8988T (cell line): ENCODE measurements at regions not wholly inside any gene's neighbourhood (a gene's known extent, or its start where the extent isn't known, plus 50 kb on each side); places are given as distances from the start of the nearest gene placed in this dataset.

Source experiments
- DNase-seq: peaks from one replicate; pipeline ENCODE4 v3.0.0; 2011

DNA sequence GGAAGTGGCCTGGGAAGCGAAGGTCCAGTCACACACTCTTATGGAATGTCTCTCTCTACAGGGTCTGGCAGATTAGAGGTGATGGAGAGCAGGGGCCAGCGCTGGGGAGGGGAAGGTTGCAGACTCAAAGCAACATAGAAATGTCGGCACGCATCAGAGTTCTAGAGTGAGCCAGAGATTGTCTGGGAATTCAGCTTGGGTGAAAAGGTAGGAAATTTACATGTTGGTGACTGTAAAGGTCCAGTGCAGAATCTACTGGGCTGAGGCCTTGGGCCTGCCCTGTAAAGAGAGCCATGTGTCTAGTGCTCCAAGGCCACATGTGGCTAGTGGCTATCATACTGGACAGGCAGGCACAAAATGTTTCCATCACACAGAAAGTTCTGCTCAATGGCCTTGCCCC is 80.8 kb downstream of the FOXA2 start:
- no peak for DNase-seq

DNA sequence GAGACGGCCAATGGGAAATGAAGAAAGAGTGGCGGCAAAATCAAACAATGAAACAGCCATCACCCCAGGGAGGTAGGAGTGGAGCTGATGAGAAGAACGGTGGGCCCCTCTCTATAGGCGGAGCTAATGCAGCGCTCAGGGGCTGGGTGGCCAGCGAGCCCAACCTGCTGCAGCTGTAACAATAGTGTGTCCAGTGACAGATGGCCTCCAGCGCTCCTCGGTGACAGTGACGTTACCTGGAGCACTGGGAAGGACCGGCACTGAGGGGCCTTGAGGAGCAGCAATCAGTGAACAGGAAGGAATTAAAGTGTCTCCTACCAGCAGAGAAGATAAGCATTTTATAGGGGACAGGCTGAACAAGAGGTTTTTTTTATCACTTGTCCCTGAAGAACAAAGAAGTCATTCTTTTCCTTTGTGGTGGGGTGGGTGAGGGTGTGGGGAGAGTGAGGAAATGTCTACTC is 81.6 kb downstream of the FOXA2 start:
- no peak for DNase-seq

DNA sequence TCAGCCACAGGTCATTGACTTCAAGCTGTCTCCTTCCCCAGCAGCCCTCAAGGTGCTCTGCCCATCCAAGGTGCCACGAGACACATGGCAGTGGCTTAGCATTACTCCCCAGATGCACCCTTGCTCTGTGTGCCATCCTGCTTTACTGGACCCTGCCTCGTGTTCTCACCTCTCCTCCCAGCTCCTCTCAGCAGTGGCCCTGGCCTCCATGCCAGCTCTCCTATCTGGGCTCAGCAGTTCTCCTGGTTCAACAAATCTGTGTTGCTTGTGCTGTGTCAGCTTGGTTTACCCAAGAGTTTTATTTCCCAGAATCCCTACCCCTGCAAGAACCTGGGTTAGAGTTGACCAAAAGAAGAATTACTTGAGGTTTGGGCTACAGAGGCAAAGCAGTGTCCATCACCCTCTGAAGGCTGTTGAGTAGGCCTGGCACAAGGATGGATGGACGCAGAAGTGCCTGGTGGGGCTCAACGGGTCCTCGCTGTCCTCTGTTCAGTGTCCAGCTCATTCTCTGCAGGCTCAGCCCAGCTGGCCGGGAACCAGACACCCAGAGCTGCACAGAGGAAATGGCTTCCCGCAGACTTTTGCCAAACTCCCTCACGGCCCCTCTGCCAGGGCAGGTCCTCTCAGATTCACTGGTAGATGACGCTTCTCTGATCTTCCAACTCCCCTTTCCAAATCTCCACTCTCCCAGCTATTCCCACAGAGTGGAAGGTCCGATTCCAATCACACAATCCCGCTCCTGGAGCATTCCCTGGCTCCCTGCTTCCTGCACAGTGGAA is 82.6 kb downstream of the FOXA2 start:
- no peak for DNase-seq

DNA sequence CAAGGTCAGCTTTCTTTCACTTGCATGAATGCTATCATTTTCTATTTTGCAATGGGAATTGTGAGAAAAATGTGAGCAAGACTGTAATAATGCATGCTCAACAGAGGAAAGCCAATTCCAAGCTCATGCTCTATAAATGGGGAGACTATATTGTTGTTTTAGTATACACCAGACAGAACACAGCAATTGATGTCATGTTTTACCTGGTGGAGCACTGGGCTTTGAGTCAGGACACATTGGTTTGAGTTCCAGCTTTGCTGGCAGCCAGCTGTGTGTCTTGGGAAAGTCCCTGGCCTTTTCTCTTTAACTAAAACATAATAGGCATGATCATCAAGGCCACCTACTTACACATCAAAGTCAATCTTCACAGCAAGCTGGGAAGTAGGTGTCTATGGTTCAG is 83.3 kb downstream of the FOXA2 start:
- DNase-seq, result no peak

DNA sequence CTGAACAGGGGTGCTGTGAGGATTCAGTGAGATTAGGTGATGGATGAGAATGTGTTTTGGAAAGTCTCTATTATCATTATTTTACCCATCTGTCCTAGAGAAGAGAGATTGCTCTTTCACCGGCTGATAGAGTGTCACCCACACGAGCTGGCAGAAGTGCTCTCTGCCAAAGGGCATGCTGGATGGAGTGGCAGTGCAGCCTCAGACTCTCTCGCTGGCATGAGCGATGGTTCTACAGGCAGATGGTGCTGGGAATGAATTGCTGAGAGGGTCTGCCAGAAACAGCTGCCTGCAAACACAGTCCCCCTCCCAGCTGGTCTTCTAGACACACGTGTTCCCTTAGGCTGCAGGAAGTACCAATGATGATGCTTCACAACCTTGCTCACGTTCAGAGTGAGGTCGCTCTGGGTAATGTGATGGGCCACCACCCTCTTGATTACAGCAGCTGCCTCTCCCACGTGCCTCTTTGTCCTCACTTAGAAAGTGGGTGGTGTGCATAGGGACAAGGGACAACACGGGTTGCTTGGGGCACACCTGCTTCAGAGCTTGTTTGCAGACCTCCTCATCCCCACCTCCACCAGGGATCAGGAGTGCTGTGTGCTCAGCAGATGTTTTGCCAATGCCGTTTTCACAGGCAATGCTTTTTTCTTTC is 84.7 kb downstream of the FOXA2 start:
- no peak for DNase-seq

DNA sequence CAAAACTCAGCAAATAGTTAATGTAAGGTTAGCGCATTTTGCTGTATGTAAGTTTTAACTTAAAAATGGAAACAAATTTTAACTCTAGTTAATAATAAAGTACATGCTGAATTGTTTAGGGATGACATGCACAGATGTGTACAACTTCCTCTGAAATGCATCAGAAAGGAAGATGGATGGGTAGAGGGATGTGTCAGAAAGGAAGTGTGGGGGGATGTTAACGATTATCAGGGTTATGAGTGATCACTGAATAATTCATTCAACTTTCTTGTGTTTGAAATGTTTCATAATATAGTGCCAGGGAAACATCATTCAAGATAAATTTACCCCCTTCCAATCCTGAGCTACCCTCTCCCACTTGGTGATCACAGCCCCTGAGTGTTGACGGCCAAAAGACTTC is 87.6 kb downstream of the FOXA2 start:
- no peak for DNase-seq

DNA sequence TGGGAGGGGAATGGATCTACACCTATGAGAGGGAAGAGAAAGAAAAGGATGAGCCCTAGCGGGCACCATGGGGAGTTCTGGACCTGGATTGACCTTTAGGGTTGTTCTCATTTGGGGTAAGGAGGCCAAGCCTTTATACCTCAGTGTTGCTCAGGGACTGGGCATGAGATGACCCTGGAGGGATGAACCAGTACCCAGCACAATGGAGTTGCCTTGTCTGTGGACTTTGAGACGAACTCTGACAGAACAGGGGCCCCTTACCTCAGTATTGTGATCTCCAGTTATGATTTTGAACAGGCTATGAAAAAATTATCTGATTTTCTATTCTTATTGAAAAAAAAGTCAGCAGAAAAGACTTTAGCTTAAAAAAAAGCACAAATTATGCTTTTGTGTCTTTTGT is 88.6 kb downstream of the FOXA2 start:
- DNase-seq, result no peak

DNA sequence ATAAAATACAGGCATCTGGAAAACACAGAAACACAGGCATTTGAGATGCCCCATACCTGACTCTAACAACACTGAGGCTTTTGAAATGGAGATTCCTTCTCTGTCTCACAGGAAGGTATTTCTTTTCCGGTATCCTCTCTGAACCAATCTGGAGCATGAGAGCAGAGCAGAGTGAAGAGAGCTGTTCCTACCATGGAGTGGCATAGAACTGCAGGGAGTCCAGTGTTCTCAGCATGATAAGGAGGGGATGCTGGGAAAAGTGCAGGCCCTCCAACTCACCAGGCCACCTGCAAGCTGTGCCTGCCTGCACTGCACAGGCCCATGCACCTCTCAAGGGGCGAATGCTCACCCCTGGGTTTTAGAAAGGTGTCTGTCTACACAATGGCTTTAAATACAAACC is 89.2 kb downstream of the FOXA2 start:
- DNase-seq, result no peak

DNA sequence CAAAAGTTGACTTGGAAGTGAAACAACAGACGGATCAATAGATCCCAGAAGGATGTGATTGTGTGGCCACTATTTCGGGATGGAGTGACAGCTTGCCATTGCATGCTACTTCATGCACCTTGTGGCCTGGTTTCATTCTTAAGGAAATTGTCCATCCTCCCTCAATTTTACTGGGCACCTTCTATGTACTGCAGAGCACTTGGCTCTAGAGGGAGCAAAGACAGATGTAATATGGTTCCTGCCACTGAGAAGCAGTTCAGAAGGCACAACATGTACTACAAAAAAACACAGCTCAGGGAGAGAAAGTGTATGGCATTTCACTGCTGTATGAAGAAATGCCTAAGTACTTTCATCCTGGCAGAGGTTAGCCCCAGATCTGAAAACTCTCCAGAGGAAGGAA is 91.9 kb downstream of the FOXA2 start:
- DNase-seq, result no peak

DNA sequence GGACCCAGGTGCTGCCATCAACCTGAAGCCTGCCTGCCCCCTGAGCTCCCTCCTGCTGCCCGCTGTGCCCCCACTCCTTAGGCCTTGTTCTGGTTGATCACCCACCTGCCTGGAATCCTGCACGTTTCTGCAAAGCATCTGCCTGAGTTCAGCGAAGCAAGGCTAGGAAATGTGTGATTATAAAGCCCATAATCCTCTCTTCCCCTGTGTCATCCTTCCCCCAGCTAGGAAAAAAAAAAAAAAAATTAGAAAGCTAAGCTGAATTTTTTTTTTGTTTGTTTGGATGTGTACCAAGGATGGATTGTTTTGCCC is 93.2 kb downstream of the FOXA2 start:
- no peak for DNase-seq

DNA sequence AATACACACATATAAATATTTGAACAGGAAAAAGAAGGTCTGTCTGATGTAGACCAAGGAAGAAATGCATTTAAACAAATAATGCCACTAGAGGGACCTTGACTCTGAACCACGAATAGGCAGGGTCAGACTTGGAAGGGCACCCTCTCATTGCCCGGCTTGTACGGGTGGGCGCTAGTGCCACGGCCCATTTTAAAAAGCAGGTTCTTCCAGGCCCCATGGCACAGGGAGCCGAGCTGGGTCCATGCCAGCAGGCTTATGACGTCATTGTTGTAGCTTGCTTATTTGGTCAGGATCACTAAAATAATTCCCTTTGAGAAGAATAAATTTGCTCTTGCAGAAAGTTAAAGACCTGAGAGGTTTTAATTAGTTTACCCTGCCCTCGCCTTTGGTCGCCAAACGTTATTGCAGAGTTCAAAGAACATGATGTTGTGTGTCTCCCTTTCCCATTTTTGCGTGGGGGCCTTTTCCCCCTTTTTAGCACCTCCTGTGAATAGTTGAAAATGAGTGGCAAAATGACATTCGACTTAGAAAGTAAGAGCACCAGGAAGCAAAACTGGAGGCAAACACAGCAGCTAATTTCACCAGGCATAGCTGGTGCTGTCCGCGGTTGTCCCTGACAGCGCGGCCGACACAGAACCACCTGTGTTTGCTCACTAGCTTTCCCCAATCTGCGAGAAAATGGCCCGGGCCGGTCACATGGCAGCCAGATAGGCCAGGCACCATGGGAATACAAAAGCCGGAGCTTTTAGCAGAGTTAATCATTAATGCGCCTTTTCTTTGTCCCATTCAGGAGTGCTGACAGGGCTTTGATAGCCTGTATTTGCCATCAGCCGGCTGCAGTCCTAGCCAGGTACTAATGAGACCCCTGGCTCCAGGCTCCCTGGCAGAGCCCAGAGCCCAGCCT is 93.8 kb downstream of the FOXA2 start:
- DNase-seq, result no peak

DNA sequence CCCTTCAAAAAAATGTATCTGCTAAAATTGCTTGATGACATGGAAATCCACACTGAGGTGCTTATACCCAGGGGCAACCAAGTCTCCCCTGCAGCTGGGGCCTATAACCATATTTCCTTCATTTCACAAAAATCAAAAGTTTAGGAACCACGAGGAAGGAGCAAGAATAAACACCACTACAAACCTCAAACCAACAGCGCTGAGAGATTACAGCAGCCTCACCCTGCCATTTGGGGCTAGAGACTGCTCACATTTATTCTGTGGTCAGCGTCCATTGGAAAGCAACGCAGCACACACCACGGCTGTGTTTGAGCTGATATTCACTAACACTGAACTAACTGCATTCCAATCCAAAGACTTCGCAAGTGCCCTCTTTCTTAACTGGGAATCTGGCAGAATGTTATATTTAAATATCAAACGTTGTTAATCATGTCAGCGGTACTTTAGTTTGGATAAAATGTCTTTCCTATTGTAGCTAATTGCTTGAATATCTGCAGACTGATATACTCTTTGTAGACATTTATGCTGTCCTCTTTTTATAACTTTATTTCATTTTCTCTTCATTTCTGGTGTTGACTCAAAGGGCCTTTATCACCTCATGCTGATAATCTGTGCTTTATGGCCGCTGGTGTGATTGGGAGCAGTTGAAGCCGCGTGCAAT is 94.6 kb downstream of the FOXA2 start:
- no peak for DNase-seq

DNA sequence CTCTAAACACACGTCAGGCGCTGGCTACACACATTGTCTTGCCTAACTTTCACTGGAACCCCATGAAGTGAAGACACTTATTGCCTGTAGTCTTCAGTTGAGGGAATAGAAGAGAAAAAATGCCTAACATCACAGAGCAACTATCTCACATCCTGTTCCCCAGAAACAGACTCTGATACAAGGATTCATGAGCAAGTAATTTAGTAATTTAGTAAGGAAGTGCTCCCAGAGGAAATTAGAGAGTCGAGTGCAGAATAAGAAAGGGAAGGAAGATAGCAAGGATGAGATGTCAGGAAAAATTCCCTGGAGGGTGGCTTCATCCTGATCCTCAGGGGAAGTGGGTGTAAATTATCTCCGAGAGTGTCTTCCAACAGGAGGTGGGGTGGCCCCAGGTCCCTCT is 104.0 kb downstream of the FOXA2 start:
- DNase-seq, result no peak

DNA sequence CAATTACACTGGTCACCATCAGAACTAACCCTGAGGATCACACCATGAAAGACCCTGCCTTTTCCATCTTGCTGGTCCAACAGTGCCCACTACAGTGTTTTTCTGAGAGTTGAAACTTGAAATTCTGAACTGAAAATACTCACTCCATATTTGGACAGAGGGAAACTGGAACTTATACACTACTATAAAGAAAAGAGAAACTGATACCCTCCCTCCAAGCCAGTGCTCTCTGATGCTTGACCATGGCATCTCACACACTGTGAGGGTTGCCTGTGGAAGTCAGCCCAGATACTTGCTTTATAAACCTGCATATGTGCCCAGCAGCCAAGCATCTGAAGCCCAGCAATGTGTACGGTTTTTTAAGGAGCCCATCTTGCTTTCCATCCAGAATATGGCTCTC is 108.7 kb downstream of the FOXA2 start:
- no peak for DNase-seq

DNA sequence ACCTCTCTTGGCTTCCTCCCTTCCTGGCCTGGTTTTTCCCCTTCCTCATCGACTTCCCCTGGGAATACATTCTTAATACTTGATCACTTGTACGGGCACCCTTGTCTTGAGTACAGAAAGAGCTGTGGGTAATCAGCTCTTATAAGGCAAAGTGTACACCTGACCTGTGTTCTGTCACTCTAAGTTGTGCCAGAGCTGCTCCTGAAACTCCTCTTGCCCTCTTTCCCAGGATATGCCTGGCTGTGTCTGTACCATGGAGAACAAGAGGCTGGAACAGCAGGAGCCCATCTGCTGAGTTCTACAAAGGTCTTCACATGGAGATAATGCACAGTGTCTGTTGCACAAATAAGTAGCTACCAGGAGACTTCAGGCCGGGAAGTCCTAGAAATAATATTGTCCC is 110.1 kb downstream of the FOXA2 start:
- no peak for DNase-seq

DNA sequence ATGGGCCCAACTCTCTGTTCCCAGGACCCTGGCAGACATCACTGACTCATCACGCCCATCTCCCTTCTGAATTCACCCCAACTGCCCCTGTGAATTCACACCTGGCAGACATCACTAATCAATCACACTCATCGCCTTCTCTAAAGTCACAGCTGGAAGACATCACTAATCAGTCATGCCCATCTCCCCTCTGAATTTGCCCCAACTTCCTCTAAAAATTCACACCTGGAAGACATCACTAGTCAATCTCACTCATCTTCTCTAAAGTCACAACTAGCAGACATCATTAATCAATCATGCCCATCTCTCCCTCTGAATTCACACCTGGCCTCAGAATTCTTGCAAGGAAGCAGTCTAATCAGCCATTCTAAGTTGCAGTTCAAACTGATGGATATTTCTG is 111.1 kb downstream of the FOXA2 start:
- DNase-seq, result no peak

DNA sequence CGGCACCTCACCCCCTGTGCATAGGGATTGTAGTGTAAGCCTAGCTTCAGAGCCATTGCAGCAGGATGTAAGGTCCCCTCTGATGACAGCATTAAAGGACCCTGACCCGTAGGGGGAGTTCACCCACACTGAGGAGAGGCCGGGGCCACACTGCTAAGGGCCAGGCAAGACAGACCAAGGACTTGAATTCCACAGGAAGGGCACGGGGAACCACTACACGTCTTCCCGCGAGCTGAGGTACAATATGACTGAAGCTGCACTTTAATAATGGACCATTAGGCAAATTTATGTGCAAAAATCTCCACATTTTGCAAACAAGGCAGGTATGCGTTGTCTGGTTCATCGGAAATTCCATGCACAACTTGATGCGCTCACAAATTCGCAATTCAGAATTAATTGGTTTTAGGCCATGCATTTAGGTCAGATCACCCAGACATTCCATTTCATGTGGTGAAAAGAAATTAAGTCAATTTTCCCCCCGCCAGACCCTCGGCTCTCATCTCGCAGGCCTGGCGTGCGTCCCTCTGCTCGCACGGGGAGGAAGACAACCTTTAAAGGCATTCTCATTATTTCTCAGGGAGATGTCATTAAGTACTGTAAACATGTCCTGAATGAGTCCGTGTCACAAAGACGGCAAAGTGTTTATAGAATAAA is 111.8 kb downstream of the FOXA2 start:
- no peak for DNase-seq

DNA sequence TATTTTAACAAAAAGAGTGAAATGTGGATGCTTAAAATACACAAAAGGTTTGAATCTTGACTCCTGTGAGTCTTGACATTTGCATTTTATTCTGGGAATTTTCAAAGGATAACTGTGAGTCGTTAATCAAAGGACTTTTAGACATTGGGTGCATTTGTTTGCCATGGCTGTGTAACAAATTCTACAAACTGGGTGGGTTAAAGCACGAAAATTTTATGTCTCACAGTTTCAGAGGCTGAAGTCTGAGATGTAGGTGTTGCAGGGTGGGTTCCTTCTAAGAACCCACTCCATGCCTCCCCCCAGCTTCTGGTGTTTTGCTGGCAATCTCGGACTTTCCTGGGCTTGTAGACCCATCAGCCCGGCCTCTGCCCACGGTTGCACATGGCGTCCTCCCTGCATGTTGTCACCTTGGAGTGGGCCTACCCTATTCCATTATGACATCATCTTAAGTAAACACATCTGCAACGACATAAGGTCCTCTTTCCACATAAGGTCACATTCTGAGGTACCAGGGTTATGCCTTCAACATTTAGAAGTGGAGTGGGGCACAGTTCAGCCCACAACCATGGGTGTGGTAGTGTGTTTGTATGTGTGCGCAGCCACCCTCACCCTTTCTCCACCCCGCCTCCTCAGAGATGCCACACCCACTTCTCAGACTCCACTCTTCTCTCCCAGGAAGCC is 113.1 kb downstream of the FOXA2 start:
- no peak for DNase-seq

DNA sequence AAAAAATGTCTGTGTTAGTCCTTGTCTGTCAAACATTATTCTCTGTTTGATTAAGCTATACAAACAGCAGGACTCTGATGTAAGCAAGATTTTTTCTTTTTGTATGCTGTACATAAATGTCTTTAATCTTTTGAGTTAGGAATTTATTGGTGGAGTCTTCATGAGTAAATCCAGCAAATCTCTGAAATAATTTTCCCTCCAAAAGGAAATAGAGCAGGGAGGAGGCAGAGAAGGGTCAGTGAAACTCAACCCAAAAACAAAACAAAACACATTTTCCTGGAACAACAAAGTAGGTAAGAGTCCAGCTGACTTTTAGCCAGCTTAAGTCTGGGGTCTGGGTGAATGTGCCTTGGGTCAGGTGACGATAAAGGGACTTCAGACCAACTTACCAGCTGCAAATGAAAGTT is 113.7 kb downstream of the FOXA2 start:
- no peak for DNase-seq

DNA sequence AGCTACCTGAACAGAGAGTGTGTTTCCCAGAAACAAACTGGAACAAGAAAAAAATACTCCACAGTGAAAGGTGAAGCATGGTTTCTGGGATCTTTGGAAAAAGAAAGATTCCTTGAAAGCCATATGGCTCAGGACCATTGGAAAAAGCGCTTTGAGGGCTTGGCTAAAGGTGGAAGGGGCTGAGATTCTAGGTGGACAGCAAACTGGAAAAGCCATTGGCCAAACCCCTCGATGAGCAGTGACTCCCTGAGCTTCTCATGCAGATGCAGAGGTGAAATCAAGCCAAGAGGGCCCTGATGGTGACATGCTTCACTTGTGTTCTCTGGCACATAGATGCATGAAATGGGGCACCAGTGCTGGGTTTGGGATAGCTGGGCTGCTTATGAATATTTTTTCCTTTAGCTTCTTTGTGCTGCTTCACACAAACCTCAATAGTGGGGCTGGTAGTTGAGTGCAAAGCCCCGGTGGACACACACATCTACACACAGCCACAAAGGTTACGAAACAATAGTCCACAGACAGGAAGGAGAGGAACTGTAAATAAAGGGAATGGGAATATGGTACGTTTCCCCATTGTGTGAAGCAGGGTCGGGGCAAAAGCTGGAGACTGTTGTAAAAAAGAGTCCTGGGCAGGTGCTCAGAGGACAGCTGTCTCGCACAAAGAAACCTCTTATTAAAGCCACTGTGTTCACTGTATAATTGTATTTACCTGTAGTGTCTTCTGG is 117.8 kb downstream of the FOXA2 start:
- no peak for DNase-seq

DNA sequence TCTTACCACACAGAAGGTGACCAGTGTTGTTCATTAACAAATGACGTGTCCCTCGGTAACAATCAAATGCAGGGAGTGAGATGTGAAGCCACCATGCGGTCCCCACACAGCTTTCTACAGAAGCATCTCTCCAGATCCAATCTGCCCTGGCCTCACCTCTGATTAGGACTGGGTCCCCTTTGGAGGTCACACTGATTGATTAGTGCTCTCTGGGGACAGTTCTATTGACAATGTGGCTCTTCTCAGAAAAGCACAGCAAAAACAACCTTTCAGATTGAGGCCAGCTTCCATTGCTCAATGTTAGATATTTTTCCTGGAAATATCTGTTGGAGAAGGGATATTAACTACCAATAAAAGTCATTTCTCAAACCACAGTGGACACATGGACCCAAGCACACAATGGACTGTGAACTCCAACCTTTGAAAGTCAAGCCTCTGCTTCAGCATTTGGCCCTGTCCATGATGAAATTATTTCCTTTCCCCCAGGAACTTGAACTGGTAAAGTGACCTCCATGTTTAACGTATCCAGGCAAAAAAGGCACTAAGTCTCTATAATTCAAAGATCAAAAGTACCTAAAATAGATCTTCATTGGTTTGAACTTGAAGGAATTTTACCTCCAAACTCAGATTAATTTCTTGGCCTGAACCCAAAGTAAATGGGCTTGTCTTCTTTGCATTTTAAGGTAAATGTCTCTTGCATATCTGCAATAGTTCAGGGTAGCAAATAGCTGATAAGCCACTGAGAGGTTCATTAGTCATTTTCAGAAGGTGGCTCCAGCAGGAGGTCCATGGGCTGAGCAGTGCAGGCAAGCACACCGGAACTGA is 118.5 kb downstream of the FOXA2 start:
- DNase-seq, result no peak
